HUES48 (cell line): ENCODE measurements at regions not wholly inside any gene's neighbourhood (a gene's known extent, or its start where the extent isn't known, plus 50 kb on each side); places are given as distances from the start of the nearest gene placed in this dataset.

ENCODE experiments used
- H3K27ac ChIP-seq: one replicate; pipeline ENCODE4 v1.7.0; 2013; ENCODE audit warnings: low read depth, low read length, inconsistent platforms
- H3K27me3 ChIP-seq: 2 replicates; pipeline ENCODE4 v1.6.1; 2013; ENCODE audit warnings: mild to moderate bottlenecking, low read length; ENCODE audit not compliant: control insufficient read depth, insufficient read depth
- H3K36me3 ChIP-seq: 2 replicates; pipeline ENCODE4 v1.6.1; 2013; ENCODE audit warnings: low read length; ENCODE audit not compliant: control insufficient read depth, insufficient read depth
- H3K4me1 ChIP-seq: 2 replicates; pipeline ENCODE4 v1.6.1; 2013; ENCODE audit warnings: mild to moderate bottlenecking, low read length; ENCODE audit not compliant: control insufficient read depth, insufficient read depth
- H3K4me3 ChIP-seq: 2 replicates; pipeline ENCODE4 v1.5.1; 2013; ENCODE audit warnings: mild to moderate bottlenecking, low read depth, low read length
- H3K9ac ChIP-seq: 2 replicates; pipeline ENCODE4 v1.6.1; 2013; ENCODE audit warnings: mild to moderate bottlenecking, low read depth, low read length, moderate library complexity
- H3K9me3 ChIP-seq: 2 replicates; pipeline ENCODE4 v1.6.1; 2013; ENCODE audit warnings: low read length; ENCODE audit not compliant: control insufficient read depth, insufficient read depth

DNA sequence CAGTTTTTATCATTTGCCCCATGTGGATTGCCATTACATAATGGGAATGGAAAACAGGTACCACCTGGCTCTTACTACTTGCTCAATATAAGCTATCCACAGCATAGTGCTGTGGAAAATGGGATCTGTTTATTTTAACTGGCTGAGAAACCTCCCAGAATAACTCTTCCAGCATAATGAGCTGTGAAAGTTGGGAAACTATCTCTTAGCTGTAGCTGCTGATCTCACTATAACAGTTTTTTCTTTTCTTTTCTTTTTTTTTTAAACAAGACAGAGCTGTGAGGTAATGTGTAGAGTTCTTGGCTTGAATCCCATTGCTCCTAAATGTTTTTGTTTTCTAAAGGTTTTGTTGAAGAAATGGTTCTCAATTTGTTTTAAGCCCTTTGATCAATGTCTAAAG lies 988.3 kb downstream of the PCDH19 start:
- H3K27ac ChIP-seq = no peak overlapping the region
- H3K4me1 ChIP-seq = no peaks in the 10 kb centered on the region
- H3K27me3 ChIP-seq = no peaks in the 10 kb centered on the region
- H3K4me3 ChIP-seq = no peak overlapping the region
- H3K9me3 ChIP-seq = 0 out of 2 replicates have a peak, but pooled peaks cover 2% of the 10 kb centered on the region
- H3K9ac ChIP-seq = no peak overlapping the region
- no peaks in the 10 kb centered on the region for H3K36me3 ChIP-seq

DNA sequence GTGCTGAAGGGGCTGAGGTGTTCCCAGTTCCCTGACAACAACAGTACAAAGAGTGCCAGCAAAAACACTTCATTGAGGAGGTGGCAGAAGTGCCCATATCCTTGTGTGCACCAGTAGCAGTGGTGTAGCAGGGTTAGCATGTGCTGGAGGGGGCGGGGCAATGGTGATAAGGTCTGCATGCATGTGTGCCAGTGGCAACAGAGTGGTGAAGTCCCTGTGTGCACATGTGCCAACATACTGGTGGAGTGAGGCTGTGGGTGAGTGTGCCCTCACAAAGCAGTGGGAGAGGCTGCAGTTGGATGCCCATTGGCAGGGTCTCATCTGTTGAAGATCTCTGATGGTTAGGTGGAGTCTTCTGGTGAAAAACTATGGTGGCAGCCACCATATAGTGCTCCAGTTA lies 994.6 kb downstream of the PCDH19 start:
- Histone ChIP-seq H3K9me3 (0 out of 2 replicates have a peak, but pooled peaks cover under 1% of the 10 kb centered on the region), H3K27ac (no peak overlapping the region), H3K4me1 (peaks cover 8% of the 10 kb centered on the region; the same call in 1 of the 2 replicates), H3K36me3 (no peaks in the 10 kb centered on the region), H3K27me3 (no peaks in the 10 kb centered on the region), H3K9ac (no peak overlapping the region), H3K4me3 (no peak overlapping the region)

DNA sequence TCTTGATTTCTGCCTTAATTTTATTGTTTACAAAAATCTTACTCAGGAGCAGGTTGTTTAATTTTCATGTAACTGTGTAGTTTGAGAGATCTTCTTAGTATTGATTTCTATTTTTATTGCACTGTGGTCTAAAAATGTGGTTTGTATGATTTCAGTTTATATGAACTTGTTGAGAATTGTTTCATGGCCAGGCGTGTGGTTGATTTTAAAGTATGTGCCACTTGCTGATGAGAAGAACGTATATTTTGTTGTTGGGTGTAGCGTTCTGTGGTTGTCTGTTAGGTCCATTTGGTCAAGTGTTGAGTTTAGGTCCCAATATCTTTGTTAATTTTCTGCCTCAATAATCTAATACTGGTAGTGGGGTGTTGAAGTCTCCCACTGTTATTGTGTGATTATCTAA lies 996.8 kb downstream of the PCDH19 start:
- Histone ChIP-seq H3K4me3 (no peak overlapping the region), H3K27me3 (no peaks in the 10 kb centered on the region), H3K9me3 (no peaks in the 10 kb centered on the region), H3K27ac (no peak overlapping the region), H3K36me3 (no peaks in the 10 kb centered on the region), H3K4me1 (peaks cover 8% of the 10 kb centered on the region; the same call in 1 of the 2 replicates), H3K9ac (no peak overlapping the region)

DNA sequence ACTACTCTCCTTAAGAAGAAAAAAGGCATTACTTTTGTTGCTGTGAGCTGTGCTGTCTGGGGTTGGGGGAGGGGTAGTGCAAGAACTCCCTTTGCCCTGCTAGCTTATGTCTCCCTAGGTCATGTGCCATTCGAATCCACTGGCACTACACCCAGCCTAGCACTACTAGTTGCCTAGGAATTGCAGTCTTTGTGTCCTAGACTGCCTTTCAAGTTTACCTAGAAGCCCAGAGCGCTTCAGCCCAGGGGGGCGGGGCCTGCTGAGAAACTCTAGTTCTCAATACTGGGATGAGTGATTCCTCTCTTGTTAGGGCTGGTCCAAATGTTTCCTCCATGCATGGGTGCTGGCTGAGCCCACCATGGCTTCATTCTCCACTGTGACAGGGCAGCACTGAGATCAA lies 1011.5 kb downstream of the PCDH19 start:
- H3K36me3 ChIP-seq = no peaks in the 10 kb centered on the region
- no peak overlapping the region for H3K9ac ChIP-seq
- H3K4me1 ChIP-seq = no peaks in the 10 kb centered on the region
- H3K27me3 ChIP-seq = no peaks in the 10 kb centered on the region
- H3K4me3 ChIP-seq = no peak overlapping the region
- no peaks in the 10 kb centered on the region for H3K9me3 ChIP-seq
- H3K27ac ChIP-seq = no peak overlapping the region

DNA sequence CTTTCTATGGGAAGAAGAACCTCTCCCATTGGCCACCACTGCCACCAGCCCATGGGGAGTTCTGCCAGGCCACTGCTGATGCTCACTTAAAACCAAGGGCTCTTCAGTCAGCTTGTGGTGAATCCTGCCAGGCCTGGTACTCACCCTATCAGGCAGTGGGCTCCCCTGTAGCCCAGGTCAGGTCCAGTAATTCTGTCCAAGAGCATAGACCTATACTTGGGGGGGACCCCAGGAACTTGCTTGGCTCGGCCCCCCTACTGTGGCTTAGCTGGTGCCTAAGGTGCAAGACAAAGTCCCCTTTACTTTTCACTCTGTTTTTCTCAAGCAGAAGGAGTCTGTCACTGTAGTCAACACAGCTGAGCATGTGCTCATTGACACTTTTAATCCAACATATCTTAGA lies 1012.2 kb downstream of the PCDH19 start:
- no peak overlapping the region for H3K4me3 ChIP-seq

DNA sequence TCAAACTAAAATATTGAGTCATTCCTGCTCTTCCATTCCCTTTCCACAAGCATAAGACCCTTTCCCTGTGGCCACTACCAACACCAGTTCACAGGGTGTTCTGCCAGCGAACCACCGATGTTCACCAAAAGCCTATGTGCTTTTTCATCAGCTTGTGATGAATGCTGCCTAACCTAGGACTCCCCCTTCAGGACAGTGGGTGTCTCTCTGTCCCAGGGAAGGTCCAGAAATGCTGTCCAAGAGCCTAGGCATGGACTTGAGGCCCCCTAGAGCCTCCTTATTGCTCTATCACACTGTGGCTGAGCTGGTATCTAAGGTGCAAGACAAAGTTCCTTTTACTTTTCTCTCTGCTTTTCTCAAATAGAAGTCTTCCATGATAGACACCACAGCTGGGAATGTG lies 1015.6 kb downstream of the PCDH19 start:
- Histone ChIP-seq H3K4me1 (no peaks in the 10 kb centered on the region), H3K9ac (no peak overlapping the region), H3K9me3 (no peaks in the 10 kb centered on the region), H3K27me3 (no peaks in the 10 kb centered on the region), H3K36me3 (no peaks in the 10 kb centered on the region), H3K27ac (no peak overlapping the region), H3K4me3 (no peak overlapping the region)

More for the DNA sequence above, 1012.2 kb downstream of the PCDH19 start:
- Histone ChIP-seq H3K27ac (no peak overlapping the region), H3K9ac (no peak overlapping the region), H3K9me3 (no peaks in the 10 kb centered on the region), H3K36me3 (no peaks in the 10 kb centered on the region), H3K4me1 (no peaks in the 10 kb centered on the region), H3K27me3 (no peaks in the 10 kb centered on the region)

DNA sequence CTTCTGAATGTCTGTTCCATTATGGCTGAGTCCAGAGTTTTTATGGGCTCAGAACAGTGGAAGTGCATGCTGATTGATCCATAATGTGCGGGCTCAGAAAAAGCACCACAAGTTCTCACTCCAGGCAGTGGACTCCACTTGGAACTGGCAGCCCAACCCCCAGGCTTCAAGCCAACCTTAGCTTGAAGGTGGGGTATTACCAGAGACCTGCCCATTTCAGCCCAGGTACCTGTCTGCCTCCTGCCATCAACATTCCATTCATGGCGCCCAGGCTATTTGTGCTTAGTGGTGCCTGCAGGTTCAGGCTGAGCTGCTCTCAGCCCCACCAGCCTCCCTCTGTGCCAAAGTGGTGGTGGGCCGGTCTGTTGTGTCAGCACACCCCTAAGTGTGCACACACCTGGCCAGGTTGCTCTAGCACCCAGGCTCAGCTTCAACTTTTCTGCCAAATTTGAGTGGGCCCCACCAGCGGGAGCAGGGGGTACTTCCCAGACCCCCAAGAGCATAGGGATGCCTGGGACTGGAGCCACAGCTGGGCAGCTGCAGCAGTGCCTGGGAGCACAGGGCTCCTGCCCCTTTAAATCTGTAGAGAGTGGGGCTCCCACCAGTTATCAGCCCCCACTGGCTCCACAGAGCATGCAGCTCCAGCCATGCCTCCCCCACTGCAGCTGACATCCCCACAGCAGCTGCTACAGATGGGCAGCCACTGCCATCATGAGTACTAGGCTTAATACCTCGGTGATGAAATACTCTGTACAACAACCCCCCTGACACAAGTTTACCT lies 1025.3 kb downstream of the PCDH19 start:
- Histone ChIP-seq H3K27ac (no peak overlapping the region), H3K36me3 (no peaks in the 10 kb centered on the region), H3K9ac (no peak overlapping the region), H3K4me3 (no peak overlapping the region), H3K27me3 (no peaks in the 10 kb centered on the region), H3K4me1 (no peaks in the 10 kb centered on the region), H3K9me3 (peaks cover 14% of the 10 kb centered on the region)

DNA sequence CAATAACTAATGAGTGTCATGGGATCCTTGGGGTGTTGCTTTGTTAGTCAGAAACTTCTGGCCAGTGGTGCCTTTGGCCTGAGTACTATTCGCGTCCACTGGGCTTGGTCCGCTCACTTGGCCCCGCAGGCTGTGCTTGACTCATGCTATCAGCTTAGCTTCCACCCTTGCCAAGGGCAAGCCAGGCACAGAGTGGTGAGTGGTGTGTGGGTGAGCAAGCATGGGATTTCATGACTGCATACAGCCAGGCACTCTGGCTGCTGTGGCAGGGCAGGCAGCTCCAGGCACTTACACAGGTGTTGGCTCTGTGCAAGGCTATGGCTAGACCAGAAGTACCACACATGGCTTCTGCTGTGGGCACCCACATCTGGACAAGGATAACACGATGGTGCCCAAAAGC lies 1026.3 kb downstream of the PCDH19 start:
- Histone ChIP-seq H3K9ac (no peak overlapping the region), H3K4me1 (no peaks in the 10 kb centered on the region), H3K4me3 (no peak overlapping the region), H3K27ac (no peak overlapping the region), H3K27me3 (no peaks in the 10 kb centered on the region), H3K9me3 (peaks cover 14% of the 10 kb centered on the region), H3K36me3 (no peaks in the 10 kb centered on the region)

DNA sequence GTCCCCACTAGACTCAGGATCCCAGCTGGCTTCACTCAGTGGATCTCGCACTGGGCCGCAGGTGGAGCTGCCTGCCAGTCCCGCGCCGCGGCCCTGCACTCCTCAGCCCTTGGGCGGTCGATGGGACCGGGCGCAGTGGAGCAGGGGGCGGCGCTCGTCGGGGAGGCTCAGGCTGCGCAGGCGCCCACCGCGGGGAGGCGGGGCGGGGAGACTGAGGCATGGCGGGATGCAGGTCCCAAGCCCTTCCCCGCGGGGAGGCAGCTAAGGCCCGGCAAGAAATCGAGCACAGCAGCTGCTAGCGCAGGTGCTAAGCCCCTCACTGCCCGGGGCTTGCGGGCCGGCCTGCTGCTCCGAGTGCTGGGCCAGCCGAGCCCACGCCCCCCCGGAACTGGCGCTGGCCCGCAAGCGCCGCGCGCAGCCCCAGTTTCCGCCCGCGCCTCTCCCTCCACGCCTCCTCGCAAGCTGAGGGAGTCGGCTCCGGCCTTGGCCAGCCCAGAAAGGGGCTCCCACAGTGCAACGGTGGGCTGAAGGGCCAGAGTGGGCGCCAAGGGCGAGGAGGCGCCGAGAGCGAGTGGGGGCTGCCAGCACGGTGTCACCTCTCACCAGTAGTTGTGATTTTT lies 1038.0 kb downstream of the PCDH19 start:
- no peaks in the 10 kb centered on the region for H3K4me1 ChIP-seq
- no peak overlapping the region for H3K4me3 ChIP-seq
- H3K9ac ChIP-seq = no peak overlapping the region
- no peak overlapping the region for H3K27ac ChIP-seq
- H3K36me3 ChIP-seq = no peaks in the 10 kb centered on the region
- no peaks in the 10 kb centered on the region; the same call in 1 of the 2 replicates for H3K27me3 ChIP-seq
- no peaks in the 10 kb centered on the region for H3K9me3 ChIP-seq

DNA sequence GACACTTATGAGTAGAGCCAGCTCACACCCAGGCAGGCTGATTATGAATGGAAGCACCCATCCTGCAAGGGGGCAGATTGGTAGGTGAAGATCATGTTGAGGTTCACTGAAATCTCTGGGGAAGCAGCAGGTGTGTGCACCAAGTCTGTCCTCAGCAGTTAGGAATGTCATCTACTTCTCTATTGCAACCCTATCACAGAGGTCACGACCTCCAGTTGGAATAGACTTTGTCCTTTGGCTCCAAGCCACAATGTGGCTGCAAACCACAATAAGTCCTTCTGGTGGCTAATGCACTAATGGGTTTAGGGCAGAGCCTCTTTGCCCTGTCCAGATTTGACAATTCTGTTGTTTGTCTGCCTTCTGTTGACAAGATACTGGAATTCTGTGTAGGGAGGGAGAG lies 1056.7 kb downstream of the PCDH19 start:
- H3K27me3 ChIP-seq = no peaks in the 10 kb centered on the region
- H3K27ac ChIP-seq = no peak overlapping the region
- no peaks in the 10 kb centered on the region for H3K36me3 ChIP-seq
- no peak overlapping the region for H3K9ac ChIP-seq
- H3K4me1 ChIP-seq = no peaks in the 10 kb centered on the region
- no peak overlapping the region for H3K4me3 ChIP-seq
- H3K9me3 ChIP-seq = no peaks in the 10 kb centered on the region

DNA sequence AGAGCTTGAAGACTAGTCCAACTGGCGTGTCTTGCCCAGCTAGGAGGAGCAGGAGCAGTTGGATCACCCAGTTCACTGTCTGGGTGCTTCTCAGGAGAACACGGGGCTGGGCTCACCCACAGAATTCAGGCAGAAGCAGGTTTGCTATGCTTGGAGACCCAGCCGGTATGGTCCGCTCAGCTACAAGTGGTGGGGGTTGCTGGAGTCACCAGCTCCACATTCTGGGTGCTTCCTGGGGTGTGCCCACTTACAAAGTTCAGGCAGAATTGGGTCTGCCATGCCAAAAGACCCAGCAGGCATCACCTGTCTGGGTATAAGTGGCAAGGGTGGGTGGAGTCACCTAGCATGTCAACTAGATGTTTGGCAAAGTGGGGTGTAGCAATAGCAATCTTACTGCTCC lies 1061.8 kb downstream of the PCDH19 start:
- H3K4me3 ChIP-seq = no peak overlapping the region
- H3K27ac ChIP-seq = no peak overlapping the region
- no peak overlapping the region for H3K9ac ChIP-seq
- H3K36me3 ChIP-seq = no peaks in the 10 kb centered on the region
- no peaks in the 10 kb centered on the region for H3K9me3 ChIP-seq
- H3K27me3 ChIP-seq = no peaks in the 10 kb centered on the region
- H3K4me1 ChIP-seq = no peaks in the 10 kb centered on the region
